ENCODE measurements at regions not wholly inside any gene's neighbourhood (a gene's known extent, or its start where the extent isn't known, plus 50 kb on each side); places are given as distances from the start of the nearest gene placed in this dataset.

DNA sequence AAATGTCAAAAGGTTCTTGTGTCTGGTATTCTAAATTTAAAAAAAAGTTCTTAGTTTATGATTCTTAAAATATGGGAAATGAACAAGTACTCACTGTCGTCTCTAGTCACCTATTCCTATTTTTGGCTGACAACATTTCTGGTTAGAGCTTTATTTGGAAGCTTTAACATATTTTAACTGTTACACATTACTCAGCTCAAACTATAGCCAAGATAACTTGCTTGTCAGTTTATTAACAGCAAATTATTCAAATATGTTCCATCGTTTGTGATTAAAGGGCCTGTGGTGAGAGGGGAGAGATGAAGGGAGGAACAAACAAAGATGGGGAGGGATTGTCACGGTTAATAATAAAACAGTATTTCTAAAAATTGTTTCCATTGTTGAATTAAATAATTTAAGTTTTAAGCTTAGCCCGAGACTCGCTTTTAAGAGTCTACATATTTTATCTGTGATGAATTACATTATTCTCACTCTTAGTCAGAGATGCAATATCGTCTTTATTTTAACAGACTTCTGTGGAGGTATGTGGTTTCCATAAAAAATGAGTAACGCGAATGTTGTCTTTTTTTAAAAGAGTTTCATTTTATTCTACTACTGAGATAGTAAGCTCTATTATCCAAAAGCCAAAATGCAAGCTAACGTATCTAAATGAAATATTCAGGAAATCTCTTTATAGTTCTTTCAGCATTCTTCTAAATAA lies 321.9 kb upstream of the PMFBP1 start:
- no peak for TF ChIP-seq POLR2AphosphoS5 (IDR thresholded peaks at IDR 0.05; ENCODE audit: insufficient read depth in 1 of 2, low read depth in 1 of 2)
- no peak for TF ChIP-seq CTCF (IDR thresholded peaks at IDR 0.05)

Data from vagina (tissue), 2 donors.